Adipocyte (in vitro differentiated cells): ENCODE measurements at regions not wholly inside any gene's neighbourhood (a gene's known extent, or its start where the extent isn't known, plus 50 kb on each side); places are given as distances from the start of the nearest gene placed in this dataset.

ENCODE experiments used
- DNase-seq: peaks from one replicate; pipeline ENCODE4 v3.0.0-alpha.2; 2015; ENCODE audit warnings: low read depth
- H3K27me3 ChIP-seq: replicated peaks from 2 replicates; pipeline ENCODE4 v1.7.0; 2013; ENCODE audit warnings: mild to moderate bottlenecking, low read length, moderate library complexity; ENCODE audit not compliant: control insufficient read depth, insufficient read depth
- H3K36me3 ChIP-seq: 2 replicates; pipeline ENCODE4 v1.7.0; 2013; ENCODE audit warnings: low read length, mild to moderate bottlenecking, moderate library complexity; ENCODE audit not compliant: control insufficient read depth, insufficient read depth, severe bottlenecking
- H3K4me1 ChIP-seq: 2 replicates; pipeline ENCODE4 v1.7.0; 2013; ENCODE audit warnings: mild to moderate bottlenecking, low read length, moderate library complexity; ENCODE audit not compliant: control insufficient read depth, insufficient read depth
- H3K4me3 ChIP-seq: 2 replicates; pipeline ENCODE4 v1.7.0; 2013; ENCODE audit warnings: mild to moderate bottlenecking, low read length, moderate library complexity
- H3K9ac ChIP-seq: 2 replicates; pipeline ENCODE4 v1.7.0; 2013; ENCODE audit warnings: mild to moderate bottlenecking, low read length, moderate library complexity
- H3K9me3 ChIP-seq: 2 replicates; pipeline ENCODE4 v1.7.0; 2013; ENCODE audit warnings: mild to moderate bottlenecking, low read length, moderate library complexity; ENCODE audit not compliant: control insufficient read depth

GRCh38 chr2:42965196-42965595 lies 172.8 kb upstream of the HAAO start:
- Histone ChIP-seq H3K27me3 (no peaks in the 10 kb centered on the region), H3K9me3 (no peaks in the 10 kb centered on the region), H3K4me3 (peak overlapping the region; percentile 24), H3K9ac (peak overlapping the region; percentile 79), H3K36me3 (no peaks in the 10 kb centered on the region), H3K4me1 (peaks cover 85% of the 10 kb centered on the region)
- DNase-seq = no peak

DNA sequence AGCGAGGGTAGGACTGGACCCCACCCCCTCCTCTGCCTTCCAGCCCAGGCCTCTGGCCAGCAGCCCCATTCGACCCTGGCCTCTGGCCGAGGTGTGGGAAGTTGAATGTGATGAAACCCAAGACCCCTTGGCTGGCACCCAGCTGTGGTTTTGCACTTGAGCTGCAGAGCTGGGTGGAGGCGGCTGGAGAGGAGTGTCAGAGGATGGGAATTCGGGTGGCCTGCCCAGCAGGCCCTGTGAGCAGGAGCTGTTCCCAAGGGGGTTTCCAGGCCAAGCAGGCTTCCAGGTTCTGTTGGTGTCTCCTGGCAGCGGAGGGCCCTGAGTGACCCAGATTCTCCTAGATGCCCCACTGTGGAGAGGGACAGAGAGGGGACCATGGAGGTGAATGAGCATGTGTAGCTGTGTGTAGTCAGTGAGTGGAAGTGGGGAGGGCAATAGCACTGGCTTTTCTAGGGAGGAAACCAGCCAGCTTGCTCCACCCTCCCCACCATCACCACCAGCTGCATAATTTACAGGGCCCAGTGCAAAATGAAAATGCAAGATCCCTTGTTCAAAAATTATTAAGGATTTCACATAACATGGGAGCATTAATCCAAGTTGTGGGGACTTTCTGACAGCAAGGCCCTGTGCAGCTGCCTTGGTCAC lies 172.2 kb upstream of the HAAO start:
- H3K4me1 ChIP-seq = peaks cover 85% of the 10 kb centered on the region
- H3K9me3 ChIP-seq = no peaks in the 10 kb centered on the region
- H3K27me3 ChIP-seq = no peaks in the 10 kb centered on the region
- peak overlapping the region; percentile 87 for H3K9ac ChIP-seq
- no peaks in the 10 kb centered on the region for H3K36me3 ChIP-seq
- peak overlapping the region; percentile 24 for H3K4me3 ChIP-seq
- peak; percentile 97 for DNase-seq

GRCh38 chr2:42963452-42964068 lies 171.2 kb upstream of the HAAO start:
- Histone ChIP-seq H3K9ac (peak overlapping the region; percentile 87), H3K4me3 (no peak overlapping the region), H3K36me3 (no peaks in the 10 kb centered on the region), H3K9me3 (no peaks in the 10 kb centered on the region), H3K4me1 (peaks cover 82% of the 10 kb centered on the region), H3K27me3 (no peaks in the 10 kb centered on the region)
- DNase-seq = no peak

- H3K4me3 ChIP-seq = no peak overlapping the region
- H3K4me1 ChIP-seq = peaks cover 82% of the 10 kb centered on the region
- H3K27me3 ChIP-seq = no peaks in the 10 kb centered on the region
- H3K9ac ChIP-seq = peak overlapping the region; percentile 87
- no peak for DNase-seq
- no peaks in the 10 kb centered on the region for H3K36me3 ChIP-seq
- H3K9me3 ChIP-seq = no peaks in the 10 kb centered on the region
These were observed 170.1 kb upstream of the HAAO start for GRCh38 chr2:42962508-42962953.

GRCh38 chr2:42961961-42962360 lies 169.6 kb upstream of the HAAO start:
- Histone ChIP-seq H3K9ac (peak overlapping the region; percentile 87), H3K9me3 (no peaks in the 10 kb centered on the region), H3K4me3 (no peak overlapping the region), H3K36me3 (no peaks in the 10 kb centered on the region), H3K4me1 (peaks cover 83% of the 10 kb centered on the region), H3K27me3 (no peaks in the 10 kb centered on the region)
- DNase-seq = no peak

DNA sequence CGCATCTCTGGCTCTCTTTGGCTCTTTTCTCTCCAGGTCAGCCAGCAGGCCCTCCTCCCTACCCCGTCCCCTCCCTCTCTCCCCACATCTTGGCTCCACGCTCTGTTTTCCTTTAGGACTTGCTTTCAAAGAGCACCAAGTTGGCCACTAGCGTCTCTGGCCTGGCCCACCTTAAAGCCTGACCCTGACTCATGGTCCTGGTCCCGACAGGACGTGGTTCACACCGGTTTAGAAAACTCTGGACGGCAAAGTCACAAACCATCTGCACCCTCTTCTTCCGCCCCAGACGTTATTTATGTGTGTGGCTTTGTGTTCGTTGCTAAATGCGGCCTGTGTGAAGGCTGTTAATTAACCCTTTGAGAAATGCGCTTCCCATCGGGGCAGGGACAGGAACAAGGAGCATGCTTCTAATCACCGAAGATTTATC lies 169.0 kb upstream of the HAAO start:
- Histone ChIP-seq H3K36me3 (no peaks in the 10 kb centered on the region), H3K27me3 (no peaks in the 10 kb centered on the region), H3K9me3 (no peaks in the 10 kb centered on the region), H3K9ac (peak overlapping the region; percentile 87), H3K4me3 (no peak overlapping the region), H3K4me1 (peaks cover 83% of the 10 kb centered on the region)
- DNase-seq = no peak

DNA sequence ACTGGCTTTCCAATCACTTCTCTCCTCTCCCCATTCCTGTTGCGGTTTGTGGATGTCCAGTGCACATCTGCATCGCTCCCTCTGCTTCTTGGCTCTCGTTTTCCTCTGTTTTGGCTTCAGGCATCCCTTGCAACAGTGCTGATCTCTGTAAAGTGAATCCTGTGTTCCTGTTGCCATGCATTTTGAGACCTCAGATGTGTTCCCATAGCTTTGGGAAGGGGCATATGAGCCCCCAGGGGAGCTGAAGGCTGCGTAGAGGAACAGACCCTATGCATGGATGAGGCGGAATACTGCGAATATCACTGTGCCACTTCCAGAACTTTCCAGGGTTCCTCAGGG lies 168.4 kb upstream of the HAAO start:
- no peaks in the 10 kb centered on the region for H3K36me3 ChIP-seq
- peaks cover 80% of the 10 kb centered on the region for H3K4me1 ChIP-seq
- no peaks in the 10 kb centered on the region for H3K9me3 ChIP-seq
- peak overlapping the region; percentile 87 for H3K9ac ChIP-seq
- no peaks in the 10 kb centered on the region for H3K27me3 ChIP-seq
- no peak overlapping the region for H3K4me3 ChIP-seq
- no peak for DNase-seq

DNA sequence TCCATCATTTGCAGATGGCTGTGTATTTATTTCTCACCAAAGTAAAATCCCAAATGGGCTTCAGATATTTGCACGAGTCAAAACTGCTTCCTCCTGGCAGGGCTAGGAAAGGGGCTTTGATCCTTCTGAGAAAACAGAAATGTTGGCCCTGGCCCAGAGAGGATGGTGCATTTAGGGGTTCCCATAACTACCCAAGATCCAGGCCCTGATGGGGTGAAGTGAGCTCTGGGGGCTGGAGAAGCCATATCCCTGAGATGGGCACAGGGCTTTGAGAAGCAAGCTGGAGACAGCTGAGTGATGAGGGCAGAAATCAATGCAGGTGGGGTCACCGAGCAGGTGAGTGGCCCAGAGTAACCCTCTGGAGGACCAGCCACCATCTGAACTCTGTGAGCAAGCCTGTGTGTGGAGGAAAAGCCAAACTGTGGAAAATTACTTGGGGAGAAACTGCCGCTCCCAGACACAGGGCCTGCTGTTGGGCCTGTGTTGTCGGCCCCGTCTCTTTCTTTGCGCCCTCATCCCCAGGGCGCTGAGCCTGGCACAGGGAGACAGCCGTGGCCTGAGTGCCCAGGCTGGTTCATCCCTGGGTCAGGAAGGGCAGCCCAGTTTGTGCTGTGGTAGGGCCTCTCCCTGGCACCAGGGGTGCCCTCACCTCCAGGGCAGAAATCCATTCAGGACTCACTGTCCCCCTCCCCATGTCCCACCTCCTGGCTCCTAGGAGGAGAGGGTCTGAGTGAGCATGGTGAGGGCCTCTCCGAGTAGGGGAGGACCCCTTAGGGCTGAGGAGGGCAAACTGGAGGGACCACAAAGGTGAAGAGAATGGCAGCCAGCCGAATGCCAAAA lies 167.8 kb upstream of the HAAO start:
- H3K36me3 ChIP-seq = no peaks in the 10 kb centered on the region

GRCh38 chr2:42959234-42960001 lies 167.0 kb upstream of the HAAO start:
- Histone ChIP-seq H3K36me3 (no peaks in the 10 kb centered on the region), H3K9ac (peak overlapping the region; percentile 87), H3K4me3 (peak overlapping the region; percentile 10), H3K9me3 (no peaks in the 10 kb centered on the region), H3K27me3 (no peaks in the 10 kb centered on the region), H3K4me1 (peaks cover 72% of the 10 kb centered on the region)
- peak; percentile 81 for DNase-seq

More for the DNA sequence above, 167.8 kb upstream of the HAAO start:
- no peaks in the 10 kb centered on the region for H3K27me3 ChIP-seq
- H3K9ac ChIP-seq = peak overlapping the region; percentile 87
- H3K4me3 ChIP-seq = no peak overlapping the region
- no peaks in the 10 kb centered on the region for H3K9me3 ChIP-seq
- peaks cover 74% of the 10 kb centered on the region for H3K4me1 ChIP-seq
- DNase-seq = no peak

- H3K27me3 ChIP-seq = no peaks in the 10 kb centered on the region
- H3K9me3 ChIP-seq = no peaks in the 10 kb centered on the region
- H3K9ac ChIP-seq = peak overlapping the region; percentile 87
- no peaks in the 10 kb centered on the region for H3K36me3 ChIP-seq
- peak overlapping the region; percentile 10 for H3K4me3 ChIP-seq
- DNase-seq = no peak
- H3K4me1 ChIP-seq = peaks cover 73% of the 10 kb centered on the region
These were observed 166.4 kb upstream of the HAAO start for GRCh38 chr2:42958741-42959233.
